ENCODE measurements at regions not wholly inside any gene's neighbourhood (a gene's known extent, or its start where the extent isn't known, plus 50 kb on each side); places are given as distances from the start of the nearest gene placed in this dataset.

DNA sequence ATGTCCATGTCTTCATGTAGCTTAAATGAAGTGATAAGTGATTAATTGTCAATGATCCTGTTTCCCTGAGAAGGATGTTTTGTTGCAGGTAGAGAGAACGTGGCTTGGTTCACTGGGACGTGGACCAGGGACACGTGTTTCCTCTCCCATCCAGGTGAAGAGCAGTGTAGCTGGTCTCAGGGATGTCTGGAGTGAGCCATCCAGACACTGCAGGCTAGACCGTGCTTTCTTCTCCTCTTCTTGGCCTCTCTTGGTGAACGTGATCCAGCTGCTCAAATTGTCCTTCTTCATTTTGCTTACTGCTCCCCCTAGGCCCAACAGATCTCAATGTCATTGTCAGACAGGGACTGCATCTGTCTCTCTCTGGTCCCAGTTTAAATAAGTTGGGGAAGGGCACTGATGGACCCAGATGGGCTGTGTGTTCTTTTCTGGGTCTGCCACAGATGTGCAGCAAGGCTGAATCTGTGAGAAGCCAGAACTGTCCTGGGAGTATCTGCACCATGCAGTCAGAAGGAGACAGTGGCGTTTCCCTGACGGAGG, 263.8 kb downstream of the CYRIA start:
- H3K27ac ChIP-seq = no peak overlapping the region
- H3K4me3 ChIP-seq = no peak overlapping the region
- no peaks in the 10 kb centered on the region for H3K9me3 ChIP-seq
- WGBS, 5 donors = 74 to 85% (median 76%) methylated on average over 7 of the region's 7 CpGs
- intact Hi-C loops (cut with DNase I; ENCODE audit: low total_unique reads) = no loop called here
- no peaks in the 10 kb centered on the region for H3K36me3 ChIP-seq
- DNase-seq = no peak
- no peak for TF ChIP-seq POLR2AphosphoS5 (IDR thresholded peaks at IDR 0.05)
- no peak for TF ChIP-seq POLR2A (IDR thresholded peaks at IDR 0.05)
- TF ChIP-seq, protein P1, sequence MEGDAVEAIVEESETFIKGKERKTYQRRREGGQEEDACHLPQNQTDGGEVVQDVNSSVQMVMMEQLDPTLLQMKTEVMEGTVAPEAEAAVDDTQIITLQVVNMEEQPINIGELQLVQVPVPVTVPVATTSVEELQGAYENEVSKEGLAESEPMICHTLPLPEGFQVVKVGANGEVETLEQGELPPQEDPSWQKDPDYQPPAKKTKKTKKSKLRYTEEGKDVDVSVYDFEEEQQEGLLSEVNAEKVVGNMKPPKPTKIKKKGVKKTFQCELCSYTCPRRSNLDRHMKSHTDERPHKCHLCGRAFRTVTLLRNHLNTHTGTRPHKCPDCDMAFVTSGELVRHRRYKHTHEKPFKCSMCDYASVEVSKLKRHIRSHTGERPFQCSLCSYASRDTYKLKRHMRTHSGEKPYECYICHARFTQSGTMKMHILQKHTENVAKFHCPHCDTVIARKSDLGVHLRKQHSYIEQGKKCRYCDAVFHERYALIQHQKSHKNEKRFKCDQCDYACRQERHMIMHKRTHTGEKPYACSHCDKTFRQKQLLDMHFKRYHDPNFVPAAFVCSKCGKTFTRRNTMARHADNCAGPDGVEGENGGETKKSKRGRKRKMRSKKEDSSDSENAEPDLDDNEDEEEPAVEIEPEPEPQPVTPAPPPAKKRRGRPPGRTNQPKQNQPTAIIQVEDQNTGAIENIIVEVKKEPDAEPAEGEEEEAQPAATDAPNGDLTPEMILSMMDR (IDR thresholded peaks at IDR 0.05 in 8 of 11, conservative IDR thresholded peaks at IDR 0.05 in 3 of 11) = no peak
- H3K4me1 ChIP-seq = no peaks in the 10 kb centered on the region
- H3K27me3 ChIP-seq (replicated peaks in 1 of 7) = no peaks in the 10 kb centered on the region

DNA sequence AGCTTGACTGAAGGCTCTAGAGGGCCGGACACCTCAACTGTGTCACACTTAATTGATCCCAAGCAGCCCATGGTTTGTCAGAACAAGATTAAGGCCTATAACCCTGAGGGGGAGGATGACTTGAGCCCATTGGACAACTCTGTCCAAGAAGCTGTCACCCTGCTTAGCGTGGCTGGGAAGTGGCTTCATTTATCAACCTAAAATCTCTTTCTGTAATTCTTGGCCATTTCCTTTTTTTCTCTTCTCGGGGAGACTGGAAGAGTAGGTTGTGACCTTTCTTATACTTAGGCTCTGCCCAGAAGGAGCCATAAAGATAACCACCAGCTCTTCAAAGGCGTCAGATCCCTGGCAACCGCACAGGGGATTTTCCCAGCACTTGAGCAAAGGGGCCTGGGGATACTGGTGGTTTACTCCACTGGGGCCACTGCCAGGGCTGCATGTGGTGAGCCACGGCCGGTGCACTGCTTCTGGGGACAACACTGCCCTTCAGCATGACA, 265.5 kb downstream of the CYRIA start:
- intact Hi-C loops (cut with DNase I; ENCODE audit: low total_unique reads) = no loop called here
- Histone ChIP-seq H3K4me1 (no peaks in the 10 kb centered on the region), H3K27me3 (replicated peaks in 1 of 7) (no peaks in the 10 kb centered on the region), H3K27ac (no peak overlapping the region), H3K9me3 (no peaks in the 10 kb centered on the region), H3K4me3 (no peak overlapping the region), H3K36me3 (no peaks in the 10 kb centered on the region)
- WGBS, 5 donors = 21 to 42% (median 25%) methylated on average over 7 of the region's 7 CpGs
- no peak for DNase-seq
- TF ChIP-seq POLR2A (IDR thresholded peaks at IDR 0.05) (no peak), POLR2AphosphoS5 (IDR thresholded peaks at IDR 0.05) (no peak)
- TF ChIP-seq, protein P1 (IDR thresholded peaks at IDR 0.05 in 8 of 11, conservative IDR thresholded peaks at IDR 0.05 in 3 of 11) = no peak

DNA sequence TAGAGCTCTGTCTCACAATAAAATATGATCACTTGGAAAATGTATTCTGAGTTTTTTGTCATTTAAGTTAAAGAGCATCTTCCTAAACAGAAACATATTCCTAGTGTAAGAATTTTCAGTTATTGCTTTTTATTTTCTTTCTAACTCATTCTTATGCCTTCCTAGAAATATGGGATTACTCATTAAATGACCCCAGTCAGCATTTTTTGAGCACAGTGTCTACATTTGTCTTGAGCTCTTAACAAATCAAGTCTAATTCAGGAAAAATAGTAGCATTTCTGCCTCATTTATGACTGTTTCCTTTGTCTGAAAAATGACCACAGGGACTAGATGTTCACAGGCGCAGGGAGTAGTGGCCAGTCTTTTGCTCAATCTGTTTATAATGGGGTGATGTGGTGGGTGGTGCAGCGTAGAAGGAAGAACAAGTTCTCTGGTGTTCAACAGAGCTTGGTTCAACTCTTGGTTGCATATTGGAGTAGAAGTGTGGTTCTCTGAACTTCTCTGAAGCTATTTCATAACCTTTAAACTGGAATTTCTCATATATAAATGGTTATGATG, 267.1 kb downstream of the CYRIA start:
- no peak for DNase-seq
- TF ChIP-seq, protein P1 (IDR thresholded peaks at IDR 0.05 in 8 of 11, conservative IDR thresholded peaks at IDR 0.05 in 3 of 11) = no peak
- TF ChIP-seq POLR2A (IDR thresholded peaks at IDR 0.05) (no peak), POLR2AphosphoS5 (IDR thresholded peaks at IDR 0.05) (no peak)

DNA sequence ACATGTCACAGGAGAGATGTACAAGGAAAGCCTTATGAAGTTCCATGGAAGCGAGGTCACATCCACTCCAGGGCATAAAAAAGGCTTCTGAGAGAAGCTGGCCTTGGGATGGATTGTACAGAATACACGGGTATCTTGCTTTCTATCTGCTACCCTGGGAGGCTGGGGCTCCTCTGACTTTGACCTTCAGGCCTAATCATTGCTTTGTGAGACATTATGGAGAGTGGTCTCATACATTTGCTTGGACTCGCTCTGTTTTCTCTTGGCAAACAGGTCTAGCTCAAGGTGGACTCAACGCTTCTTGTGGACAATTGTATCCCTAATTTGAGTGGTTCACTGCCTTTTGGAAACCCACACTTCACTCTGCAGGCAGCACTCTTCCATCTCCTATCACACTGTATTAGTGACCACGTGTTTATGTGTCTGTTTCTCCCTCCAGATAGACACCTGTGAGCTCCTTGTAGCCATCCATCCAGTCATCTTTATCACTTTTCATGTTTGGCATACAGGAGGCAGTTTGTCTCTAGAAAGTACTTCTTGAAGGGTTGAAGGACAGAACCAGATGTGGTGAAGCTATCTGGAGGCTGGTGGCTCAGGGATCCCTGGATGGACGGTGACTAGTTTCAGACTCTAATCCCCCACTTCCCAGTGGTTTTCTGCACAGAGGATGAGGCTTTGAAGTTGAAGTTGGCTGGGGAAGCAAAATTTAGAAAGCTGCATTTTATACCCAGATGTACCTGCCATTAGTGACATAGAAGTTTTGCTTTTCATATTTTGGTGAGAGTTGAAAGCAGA, 267.8 kb downstream of the CYRIA start:
- DNase-seq = no peak
- Histone ChIP-seq H3K27ac (no peak overlapping the region), H3K9me3 (no peaks in the 10 kb centered on the region), H3K36me3 (no peaks in the 10 kb centered on the region), H3K27me3 (replicated peaks in 1 of 7) (no peaks in the 10 kb centered on the region), H3K4me1 (no peaks in the 10 kb centered on the region), H3K4me3 (no peak overlapping the region)
- 79 to 89% (median 81%) methylated on average over 6 of the region's 6 CpGs for WGBS, 5 donors
- no peak for TF ChIP-seq POLR2A (IDR thresholded peaks at IDR 0.05)
- no peak for TF ChIP-seq POLR2AphosphoS5 (IDR thresholded peaks at IDR 0.05)
- TF ChIP-seq, protein P1 (IDR thresholded peaks at IDR 0.05 in 8 of 11, conservative IDR thresholded peaks at IDR 0.05 in 3 of 11) = no peak
- intact Hi-C loops (cut with DNase I; ENCODE audit: low total_unique reads) = no loop called here

More for the DNA sequence above, 267.1 kb downstream of the CYRIA start:
- no peaks in the 10 kb centered on the region for H3K9me3 ChIP-seq
- H3K4me3 ChIP-seq = no peak overlapping the region
- H3K4me1 ChIP-seq = no peaks in the 10 kb centered on the region
- no peaks in the 10 kb centered on the region for H3K27me3 ChIP-seq (replicated peaks in 1 of 7)
- intact Hi-C loops (cut with DNase I; ENCODE audit: low total_unique reads) = no loop called here
- 86 to 91% (median 89%) methylated on average over 2 of the region's 2 CpGs for WGBS, 5 donors
- H3K27ac ChIP-seq = no peak overlapping the region
- no peaks in the 10 kb centered on the region for H3K36me3 ChIP-seq
